ENCODE measurements at regions not wholly inside any gene's neighbourhood (a gene's known extent, or its start where the extent isn't known, plus 50 kb on each side); places are given as distances from the start of the nearest gene placed in this dataset.

GRCh38 chr2:43160778-43161177 lies 65.6 kb downstream of the ZFP36L2 start:
- no peak for DNase-seq
- Histone ChIP-seq H3K36me3 (replicated peaks) (no peaks in the 10 kb centered on the region), H3K4me3 (ENCODE audit: low read depth, low read length) (no peak overlapping the region), H3K27ac (no peak overlapping the region), H3K27me3 (replicated peaks) (no peaks in the 10 kb centered on the region)
- TF ChIP-seq CTCF (IDR thresholded peaks at IDR 0.05; ENCODE audit: low read depth, low read length, missing control alignments), result no peak
- in situ Hi-C loops (cut with HindIII; ENCODE audit: low pct_ligation_motif_present, low sequenced_read_pairs), result no loop called here

- H3K4me3 ChIP-seq (ENCODE audit: low read depth, low read length), result no peak overlapping the region
Measured at GRCh38 chr2:43159797-43160196, 66.6 kb downstream of the ZFP36L2 start.

GRCh38 chr2:43158259-43158880 lies 68.0 kb downstream of the ZFP36L2 start:
- Histone ChIP-seq H3K27ac (peak overlapping the region; percentile 50), H3K27me3 (replicated peaks) (no peaks in the 10 kb centered on the region), H3K4me3 (ENCODE audit: low read depth, low read length) (no peak overlapping the region), H3K36me3 (replicated peaks) (no peaks in the 10 kb centered on the region)
- peak; percentile 68 for DNase-seq
- TF ChIP-seq CTCF (IDR thresholded peaks at IDR 0.05; ENCODE audit: low read depth, low read length, missing control alignments), result no peak
- in situ Hi-C loops (cut with HindIII; ENCODE audit: low pct_ligation_motif_present, low sequenced_read_pairs), result no loop called here

More at GRCh38 chr2:43159797-43160196, 66.6 kb downstream of the ZFP36L2 start:
- in situ Hi-C loops (cut with HindIII; ENCODE audit: low pct_ligation_motif_present, low sequenced_read_pairs), result no loop called here
- DNase-seq, result no peak
- no peaks in the 10 kb centered on the region for H3K36me3 ChIP-seq (replicated peaks)
- TF ChIP-seq CTCF (IDR thresholded peaks at IDR 0.05; ENCODE audit: low read depth, low read length, missing control alignments), result no peak
- no peaks in the 10 kb centered on the region for H3K27me3 ChIP-seq (replicated peaks)
- H3K27ac ChIP-seq, result no peak overlapping the region

GRCh38 chr2:43157506-43158246 lies 68.7 kb downstream of the ZFP36L2 start:
- Histone ChIP-seq H3K4me3 (ENCODE audit: low read depth, low read length) (no peak overlapping the region), H3K27ac (no peak overlapping the region)
- TF ChIP-seq CTCF (IDR thresholded peaks at IDR 0.05; ENCODE audit: low read depth, low read length, missing control alignments), result no peak

GRCh38 chr2:43155851-43156411 lies 70.5 kb downstream of the ZFP36L2 start:
- H3K4me3 ChIP-seq (ENCODE audit: low read depth, low read length), result no peak overlapping the region
- no peak for DNase-seq
- TF ChIP-seq CTCF (IDR thresholded peaks at IDR 0.05; ENCODE audit: low read depth, low read length, missing control alignments), result no peak
- H3K27ac ChIP-seq, result no peak overlapping the region
- H3K27me3 ChIP-seq (replicated peaks), result no peaks in the 10 kb centered on the region
- in situ Hi-C loops (cut with HindIII; ENCODE audit: low pct_ligation_motif_present, low sequenced_read_pairs), result no loop called here
- no peaks in the 10 kb centered on the region for H3K36me3 ChIP-seq (replicated peaks)

More at GRCh38 chr2:43157506-43158246, 68.7 kb downstream of the ZFP36L2 start:
- H3K36me3 ChIP-seq (replicated peaks), result no peaks in the 10 kb centered on the region
- no peak for DNase-seq
- in situ Hi-C loops (cut with HindIII; ENCODE audit: low pct_ligation_motif_present, low sequenced_read_pairs), result no loop called here
- H3K27me3 ChIP-seq (replicated peaks), result no peaks in the 10 kb centered on the region
